Activated B cell treated with CpG ODN at 0.5 μM for 24 hours (primary cell): ENCODE measurements at regions not wholly inside any gene's neighbourhood (a gene's known extent, or its start where the extent isn't known, plus 50 kb on each side); places are given as distances from the start of the nearest gene placed in this dataset.

Source experiments
- ATAC-seq: fragments of 200-7000 bp; cut with Tn5 transposase; one replicate; pipeline ENCODE4 v1.10.0; 2021; ENCODE audit warnings: low read depth, mild to moderate bottlenecking, moderate library complexity
- CTCF ChIA-PET: fragments of 350-600 bp; sonication (Branson Sonifier 250); formaldehyde crosslinking; loops from one replicate; lab custom pipeline; 2021; ENCODE audit warnings: antibody characterized with exemption; lab: Charles Lee
- POLR2A ChIA-PET: fragments of 350-600 bp; sonication (Branson Sonifier 250); formaldehyde crosslinking; loops from one replicate; lab custom pipeline; 2021; ENCODE audit warnings: antibody characterized with exemption; lab: Charles Lee
- DNase-seq: peaks from one replicate; pipeline ENCODE4 v3.0.0; 2022
- H3K27ac Mint-ChIP-seq: one replicate; pipeline ENCODE4 v1.8.0; 2020; ENCODE audit warnings: mixed read lengths
- H3K27me3 Mint-ChIP-seq: one replicate; pipeline ENCODE4 v1.8.0; 2021; ENCODE audit warnings: mixed read lengths
- H3K36me3 Mint-ChIP-seq: one replicate; pipeline ENCODE4 v1.8.0; 2021; ENCODE audit warnings: low read depth, mixed read lengths
- H3K4me1 Mint-ChIP-seq: one replicate; pipeline ENCODE4 v1.8.0; 2021; ENCODE audit warnings: mixed read lengths
- H3K4me3 Mint-ChIP-seq: one replicate; pipeline ENCODE4 v1.8.0; 2020; ENCODE audit warnings: mild to moderate bottlenecking, mixed read lengths
- H3K9me3 Mint-ChIP-seq: one replicate; pipeline ENCODE4 v1.8.0; 2020; ENCODE audit warnings: mixed read lengths
- intact Hi-C: fragments of 100-400 bp; cut with micrococcal nuclease; formaldehyde crosslinking; loops from one replicate; pipeline ENCODE4 v1.15.1; 2024
- TF ChIP-seq, protein P1 (sequence below): fragments of 200-600 bp; IDR thresholded peaks from one replicate; pipeline ENCODE4 v1.8.0; 2022; ENCODE audit warnings: antibody characterized with exemption, mild to moderate bottlenecking

DNA sequence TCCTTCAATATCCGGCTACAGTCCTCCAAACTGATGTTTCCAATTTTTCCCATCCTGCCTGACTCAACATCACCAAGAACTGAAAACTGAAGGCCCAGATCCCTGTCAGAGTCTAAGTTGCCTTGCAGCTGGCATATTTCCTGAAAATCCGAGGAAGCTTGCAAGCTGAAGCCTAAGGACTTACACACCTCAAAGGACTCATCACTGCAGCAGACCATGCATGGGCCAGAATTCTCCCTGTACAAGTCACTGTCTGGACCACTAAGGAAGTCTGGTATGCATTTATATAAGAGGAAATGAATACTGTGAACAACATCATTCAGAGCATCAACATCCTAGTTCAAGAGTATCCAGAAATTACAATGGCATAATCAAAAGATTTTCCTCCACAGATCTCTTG lies 548.8 kb upstream of the MDFIC2 start:
- intact Hi-C loops = no loop called here
- ChIA-PET CTCF (no interaction called here), POLR2A (no interaction called here)
- ATAC-seq = no peak
- no peaks in the 10 kb centered on the region for H3K4me1 Mint-ChIP-seq
- peaks cover 2% of the 10 kb centered on the region for H3K9me3 Mint-ChIP-seq
- TF ChIP-seq, protein P1, sequence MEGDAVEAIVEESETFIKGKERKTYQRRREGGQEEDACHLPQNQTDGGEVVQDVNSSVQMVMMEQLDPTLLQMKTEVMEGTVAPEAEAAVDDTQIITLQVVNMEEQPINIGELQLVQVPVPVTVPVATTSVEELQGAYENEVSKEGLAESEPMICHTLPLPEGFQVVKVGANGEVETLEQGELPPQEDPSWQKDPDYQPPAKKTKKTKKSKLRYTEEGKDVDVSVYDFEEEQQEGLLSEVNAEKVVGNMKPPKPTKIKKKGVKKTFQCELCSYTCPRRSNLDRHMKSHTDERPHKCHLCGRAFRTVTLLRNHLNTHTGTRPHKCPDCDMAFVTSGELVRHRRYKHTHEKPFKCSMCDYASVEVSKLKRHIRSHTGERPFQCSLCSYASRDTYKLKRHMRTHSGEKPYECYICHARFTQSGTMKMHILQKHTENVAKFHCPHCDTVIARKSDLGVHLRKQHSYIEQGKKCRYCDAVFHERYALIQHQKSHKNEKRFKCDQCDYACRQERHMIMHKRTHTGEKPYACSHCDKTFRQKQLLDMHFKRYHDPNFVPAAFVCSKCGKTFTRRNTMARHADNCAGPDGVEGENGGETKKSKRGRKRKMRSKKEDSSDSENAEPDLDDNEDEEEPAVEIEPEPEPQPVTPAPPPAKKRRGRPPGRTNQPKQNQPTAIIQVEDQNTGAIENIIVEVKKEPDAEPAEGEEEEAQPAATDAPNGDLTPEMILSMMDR = no peak
- H3K27ac Mint-ChIP-seq = no peak overlapping the region
- peaks cover 13% of the 10 kb centered on the region for H3K27me3 Mint-ChIP-seq
- no peak overlapping the region for H3K4me3 Mint-ChIP-seq
- no peaks in the 10 kb centered on the region for H3K36me3 Mint-ChIP-seq
- DNase-seq = no peak

DNA sequence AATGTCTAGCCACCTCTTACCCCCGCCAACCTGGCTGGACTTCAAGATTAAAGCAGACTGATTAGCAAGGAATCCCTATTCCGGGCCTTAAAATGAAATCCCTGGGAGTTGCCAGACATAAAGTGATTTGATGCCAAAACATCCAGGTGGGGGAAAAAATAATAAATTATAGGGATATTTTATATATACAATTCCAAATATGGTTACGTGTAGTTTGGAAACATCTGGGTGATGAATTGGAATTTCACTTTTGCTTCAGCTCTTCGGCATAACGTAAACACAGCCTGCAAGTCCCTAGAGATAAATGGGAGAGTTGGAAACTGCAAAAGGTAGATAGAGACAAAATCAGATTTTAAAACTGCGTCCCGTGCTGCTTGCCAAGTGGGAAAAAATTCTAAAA lies 545.5 kb upstream of the MDFIC2 start:
- ATAC-seq (no peak), DNase-seq (no peak)
- intact Hi-C loops = no loop called here
- no peak overlapping the region for H3K4me3 Mint-ChIP-seq
- ChIA-PET CTCF (no interaction called here), POLR2A (no interaction called here)
- TF ChIP-seq, protein P1 = no peak
- peaks cover 2% of the 10 kb centered on the region for H3K27me3 Mint-ChIP-seq
- H3K4me1 Mint-ChIP-seq = no peaks in the 10 kb centered on the region
- H3K36me3 Mint-ChIP-seq = no peaks in the 10 kb centered on the region
- no peaks in the 10 kb centered on the region for H3K9me3 Mint-ChIP-seq
- no peak overlapping the region for H3K27ac Mint-ChIP-seq

DNA sequence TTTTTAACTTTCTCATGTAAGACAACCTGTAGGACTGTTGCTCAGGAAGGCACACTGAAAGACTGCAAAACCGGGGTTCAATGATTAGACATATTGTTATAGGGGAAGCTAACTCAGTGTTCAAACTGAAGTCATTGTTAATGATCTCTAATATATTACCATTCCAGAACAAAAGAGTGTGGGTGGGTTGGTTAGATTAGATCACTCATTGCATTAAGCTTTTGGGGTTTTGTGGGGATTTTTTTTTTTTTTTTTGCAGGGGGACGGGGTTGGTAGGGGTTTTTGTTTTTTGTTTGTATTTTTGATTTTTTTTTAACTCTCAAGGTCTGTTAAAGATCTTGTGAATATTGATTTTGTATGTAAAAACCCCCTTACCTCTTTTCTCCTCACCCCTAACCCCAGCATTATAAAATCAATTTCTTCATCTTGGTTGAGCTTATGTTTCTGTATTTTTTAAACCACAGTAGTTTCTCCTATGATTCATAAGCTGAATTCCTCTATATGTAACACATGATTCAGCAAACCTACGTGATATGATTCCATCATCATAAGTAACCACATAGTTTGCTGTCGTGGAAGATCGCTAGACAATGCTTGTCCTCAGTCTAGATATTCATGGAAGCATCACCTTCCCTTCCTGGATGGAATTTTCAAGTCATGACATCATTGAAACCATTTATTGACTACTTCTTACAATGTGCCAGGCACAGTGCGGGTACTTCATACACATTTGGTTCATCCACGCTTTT lies 544.1 kb upstream of the MDFIC2 start:
- H3K36me3 Mint-ChIP-seq = no peaks in the 10 kb centered on the region
- H3K27me3 Mint-ChIP-seq = no peaks in the 10 kb centered on the region
- no peak overlapping the region for H3K4me3 Mint-ChIP-seq
- H3K27ac Mint-ChIP-seq = no peak overlapping the region
- H3K4me1 Mint-ChIP-seq = no peaks in the 10 kb centered on the region
- no peak for DNase-seq
- no peak for ATAC-seq
- intact Hi-C loops = no loop called here
- CTCF ChIA-PET = no interaction called here
- POLR2A ChIA-PET = no interaction called here
- H3K9me3 Mint-ChIP-seq = no peaks in the 10 kb centered on the region
- TF ChIP-seq, protein P1 = no peak

DNA sequence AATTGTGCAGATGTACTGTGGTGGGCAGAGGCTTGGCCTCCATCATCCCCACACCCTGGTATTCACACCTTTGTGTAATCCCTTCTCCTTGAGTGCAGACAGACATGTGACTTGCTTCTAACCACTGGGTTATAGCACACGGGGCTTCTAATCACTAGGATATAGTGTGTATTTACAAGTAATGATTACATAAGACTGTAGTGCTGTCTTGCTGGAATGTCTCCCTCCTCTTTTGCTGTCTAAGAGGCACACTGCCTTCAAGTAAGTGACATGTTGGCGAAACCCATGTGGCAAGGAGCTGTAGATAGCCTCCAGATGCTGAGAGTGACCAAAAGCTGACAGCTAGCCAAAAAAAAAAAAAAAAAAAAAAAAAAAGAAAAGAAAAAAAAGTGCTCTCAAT lies 542.7 kb upstream of the MDFIC2 start:
- Mint-ChIP-seq H3K9me3 (no peaks in the 10 kb centered on the region), H3K27ac (no peak overlapping the region), H3K4me1 (no peaks in the 10 kb centered on the region), H3K27me3 (no peaks in the 10 kb centered on the region), H3K4me3 (no peak overlapping the region), H3K36me3 (no peaks in the 10 kb centered on the region)
- POLR2A ChIA-PET = no interaction called here
- intact Hi-C loops = no loop called here
- ATAC-seq (no peak), DNase-seq (no peak)
- TF ChIP-seq, protein P1 = no peak
- CTCF ChIA-PET = no interaction called here

DNA sequence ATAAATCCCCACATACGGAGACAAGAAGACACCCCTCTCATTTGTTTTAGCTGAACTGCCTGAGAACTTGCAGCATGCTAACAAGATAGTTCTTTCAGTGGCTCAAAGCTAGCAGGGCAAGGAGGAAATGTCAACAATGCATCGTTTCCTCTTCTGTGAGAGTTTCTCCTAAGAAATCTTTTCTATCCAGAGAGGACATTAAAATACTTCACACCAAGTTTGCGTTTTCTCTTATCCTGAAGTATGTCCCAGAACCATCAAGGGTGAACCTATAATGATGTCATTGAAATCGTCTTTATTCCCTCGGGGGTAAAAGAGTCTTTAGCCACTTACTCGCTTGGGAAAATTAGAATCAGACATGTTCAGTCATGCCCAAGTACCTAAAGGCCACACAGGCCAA lies 541.7 kb upstream of the MDFIC2 start:
- H3K27ac Mint-ChIP-seq = no peak overlapping the region
- H3K27me3 Mint-ChIP-seq = peaks cover 3% of the 10 kb centered on the region
- intact Hi-C loops = no loop called here
- H3K4me3 Mint-ChIP-seq = no peak overlapping the region
- no peaks in the 10 kb centered on the region for H3K9me3 Mint-ChIP-seq
- no peaks in the 10 kb centered on the region for H3K4me1 Mint-ChIP-seq
- H3K36me3 Mint-ChIP-seq = no peaks in the 10 kb centered on the region
- ATAC-seq = no peak
- ChIA-PET CTCF (no interaction called here), POLR2A (no interaction called here)
- TF ChIP-seq, protein P1 = no peak
- no peak for DNase-seq
